H1 (cell line): ENCODE measurements at regions not wholly inside any gene's neighbourhood (a gene's known extent, or its start where the extent isn't known, plus 50 kb on each side); places are given as distances from the start of the nearest gene placed in this dataset.

Source experiments
- CTCF ChIA-PET: fragments of 300-600 bp; sonication (Branson Sonifier 250); formaldehyde crosslinking; loops from one replicate; lab custom pipeline; 2021; ENCODE audit not compliant: partially characterized antibody; lab: Charles Lee
- POLR2A ChIA-PET: fragments of 300-600 bp; sonication (Branson Sonifier 250); formaldehyde crosslinking; loops from one replicate; lab custom pipeline; 2021; ENCODE audit warnings: inconsistent platforms; ENCODE audit not compliant: partially characterized antibody; lab: Charles Lee
- DNase-seq, 2 experiments: peaks; one replicate each; pipeline versions ENCODE4 v3.0.0 to v3.0.0-alpha.2; 2010 to 2022; ENCODE audit warnings: low spot score in 2 of 2, low read depth in 1 of 2, mixed read lengths in 1 of 2
- FAIRE-seq: peaks from 2 replicates; lab custom pipeline; 2011; peaks lifted over from hg19 to GRCh38; lab: Jason Lieb, UNC
- H2AFZ ChIP-seq: 2 replicates; pipeline ENCODE4 v1.8.1; 2012; ENCODE audit warnings: low read length, inconsistent platforms
- H2AK5ac ChIP-seq: 2 replicates; pipeline ENCODE4 v1.6.1; 2013; ENCODE audit warnings: low read depth, low read length
- H2BK120ac ChIP-seq: replicated peaks from 2 replicates; pipeline ENCODE3; 2013; ENCODE audit warnings: low read depth, low read length, inconsistent platforms
- H2BK12ac ChIP-seq: 2 replicates; pipeline ENCODE4 v1.6.1; 2013; ENCODE audit warnings: low read depth, low read length
- H2BK15ac ChIP-seq: 2 replicates; pipeline ENCODE4 v1.6.1; 2013; ENCODE audit warnings: low read length
- H2BK20ac ChIP-seq: 2 replicates; pipeline ENCODE4 v1.6.1; 2013; ENCODE audit warnings: low read length
- H2BK5ac ChIP-seq: 2 replicates; pipeline ENCODE4 v1.6.1; 2013; ENCODE audit warnings: low read depth, low read length
- H3K14ac ChIP-seq: 2 replicates; pipeline ENCODE4 v1.6.1; 2013; ENCODE audit warnings: inconsistent platforms; ENCODE audit not compliant: insufficient read length
- H3K18ac ChIP-seq: 2 replicates; pipeline ENCODE4 v1.6.1; 2013; ENCODE audit warnings: low read length; ENCODE audit errors: extremely low read depth
- H3K23ac ChIP-seq: 2 replicates; pipeline ENCODE4 v1.6.1; 2013; ENCODE audit warnings: inconsistent platforms; ENCODE audit not compliant: insufficient read length
- H3K23me2 ChIP-seq: 2 replicates; pipeline ENCODE4 v1.6.1; 2013; ENCODE audit warnings: low read depth, low read length
- H3K27ac ChIP-seq: 2 replicates; pipeline ENCODE4 v1.6.1; 2011; ENCODE audit warnings: low read depth, low read length, inconsistent platforms
- H3K27me3 ChIP-seq, 4 experiments: replicated peaks in 1 of 4; 1 replicate in 1 of 4; 2 replicates in 3 of 4; pipeline versions ENCODE4 v1.6.1 to v1.8.1; 2011 to 2013; ENCODE audit warnings: low read length in 3 of 4, mild to moderate bottlenecking in 3 of 4, inconsistent platforms in 2 of 4, mixed read lengths in 2 of 4, moderate library complexity in 1 of 4; ENCODE audit not compliant: control insufficient read depth in 3 of 4, insufficient read depth in 3 of 4; ENCODE audit errors: extremely low read depth in 1 of 4
- H3K36me3 ChIP-seq, 4 experiments: 2 replicates each; pipeline versions ENCODE4 v1.6.1 to v1.8.1; 2011 to 2013; ENCODE audit warnings: mild to moderate bottlenecking in 4 of 4, low read length in 3 of 4, moderate library complexity in 2 of 4, control low read depth in 1 of 4, inconsistent platforms in 1 of 4; ENCODE audit not compliant: insufficient read depth in 4 of 4, control insufficient read depth in 2 of 4
- H3K4ac ChIP-seq: replicated peaks from 2 replicates; pipeline ENCODE3; 2013; ENCODE audit warnings: low read length, low read depth, mixed read lengths, inconsistent platforms; ENCODE audit not compliant: insufficient read length
- H3K4me1 ChIP-seq, 4 experiments: replicated peaks in 1 of 4; 1 replicate in 1 of 4; 2 replicates in 3 of 4; pipeline versions ENCODE4 v1.6.1 to v1.8.1; 2011 to 2013; ENCODE audit warnings: low read length in 3 of 4, inconsistent platforms in 2 of 4, mixed read lengths in 1 of 4; ENCODE audit not compliant: insufficient read depth in 4 of 4, control insufficient read depth in 3 of 4
- H3K4me2 ChIP-seq, 2 experiments: 2 replicates each; pipeline versions ENCODE4 v1.6.1 to v1.8.1; 2011 to 2013; ENCODE audit warnings: low read depth in 2 of 2, low read length in 2 of 2, control low read depth in 1 of 2, inconsistent platforms in 1 of 2, mild to moderate bottlenecking in 1 of 2; ENCODE audit not compliant: insufficient read depth in 1 of 2
- H3K4me3 ChIP-seq, 4 experiments: fragments of 200-600, 300-600 bp in 1 of 4; sonication (generic), shearing (Covaris generic), sonication (Bioruptor Twin) in 1 of 4; 2 replicates each; pipeline versions ENCODE4 v1.5.1 to v1.8.1; 2011 to 2016; ENCODE audit warnings: low read length in 4 of 4, low read depth in 3 of 4, control low read depth in 2 of 4, inconsistent platforms in 2 of 4, mild to moderate bottlenecking in 2 of 4, mixed read lengths in 1 of 4, moderate library complexity in 1 of 4; ENCODE audit not compliant: insufficient read depth in 2 of 4; ENCODE audit errors: extremely low read depth in 1 of 4
- H3K56ac ChIP-seq: replicated peaks from 2 replicates; pipeline ENCODE3; 2013; ENCODE audit warnings: low read depth, mild to moderate bottlenecking, mixed read lengths, low read length, inconsistent platforms; ENCODE audit not compliant: insufficient read length
- H3K79me1 ChIP-seq: 2 replicates; pipeline ENCODE4 v1.6.1; 2013; ENCODE audit warnings: low read depth, low read length, control low read depth
- H3K79me2 ChIP-seq, 2 experiments: 2 replicates each; pipeline versions ENCODE4 v1.6.1 to v1.8.1; 2012 to 2013; ENCODE audit warnings: low read length in 2 of 2, mild to moderate bottlenecking in 2 of 2, inconsistent platforms in 1 of 2; ENCODE audit not compliant: insufficient read depth in 2 of 2, control insufficient read depth in 1 of 2
- H3K9ac ChIP-seq, 4 experiments: replicated peaks in 1 of 4; 1 replicate in 1 of 4; 2 replicates in 3 of 4; pipeline versions ENCODE4 v1.6.1 to v1.8.1; 2011 to 2013; ENCODE audit warnings: low read depth in 3 of 4, low read length in 3 of 4, control low read depth in 2 of 4, mild to moderate bottlenecking in 2 of 4, moderate library complexity in 2 of 4, inconsistent platforms in 1 of 4; ENCODE audit errors: extremely low read depth in 1 of 4
- H3K9me3 ChIP-seq, 2 experiments: 2 replicates each; pipeline versions ENCODE4 v1.6.1 to v1.8.1; 2012 to 2013; ENCODE audit warnings: mild to moderate bottlenecking in 2 of 2, moderate library complexity in 2 of 2, control low read depth in 1 of 2, inconsistent platforms in 1 of 2, low read depth in 1 of 2, low read length in 1 of 2, mixed read lengths in 1 of 2; ENCODE audit not compliant: insufficient read depth in 2 of 2
- H4K20me1 ChIP-seq, 2 experiments: replicated peaks in 1 of 2; 2 replicates each; pipeline versions ENCODE3 to v1.8.1; 2011 to 2013; ENCODE audit warnings: inconsistent platforms in 2 of 2, low read length in 2 of 2, mild to moderate bottlenecking in 1 of 2; ENCODE audit not compliant: insufficient read depth in 2 of 2, control insufficient read depth in 1 of 2
- H4K5ac ChIP-seq: 2 replicates; pipeline ENCODE4 v1.6.1; 2013; ENCODE audit warnings: low read length, low read depth, mixed read lengths, inconsistent platforms; ENCODE audit not compliant: insufficient read length
- H4K8ac ChIP-seq: 2 replicates; pipeline ENCODE4 v1.8.0; 2013; ENCODE audit warnings: mild to moderate bottlenecking, moderate library complexity, low read length, inconsistent platforms; ENCODE audit not compliant: insufficient read depth; ENCODE audit errors: extremely low read depth
- H4K91ac ChIP-seq: replicated peaks from 2 replicates; pipeline ENCODE3; 2013; ENCODE audit warnings: low read length, mixed read lengths, inconsistent platforms; ENCODE audit not compliant: insufficient read length
- ATF2 ChIP-seq: IDR thresholded peaks from 2 replicates; pipeline ENCODE4 v1.6.1; 2012; ENCODE audit warnings: low read length, inconsistent platforms
- EP300 ChIP-seq, 2 experiments: IDR thresholded peaks; 1 replicate in 1 of 2; 2 replicates in 1 of 2; pipeline ENCODE4 v1.6.1; 2011 to 2012; ENCODE audit warnings: low read depth in 2 of 2, low read length in 2 of 2, mild to moderate bottlenecking in 2 of 2, borderline replicate concordance in 1 of 2, inconsistent platforms in 1 of 2, moderate library complexity in 1 of 2
- MAFK ChIP-seq: IDR thresholded peaks from 2 replicates; pipeline ENCODE4 v1.6.1; 2012; ENCODE audit warnings: low read depth, mild to moderate bottlenecking, improper control_type of control experiment, low read length
- WGBS, 2 experiments: shearing (Covaris generic) in 1 of 2; methylation state at CpG; one replicate each; pipeline versions ENCODE4 v1.1.6 to v1.1.7; 2013 to 2015; ENCODE audit warnings: low lambda C conversion rate in 2 of 2, mixed read lengths in 2 of 2, inconsistent platforms in 1 of 2, low coverage in 1 of 2, missing lambda C conversion rate in 1 of 2; ENCODE audit not compliant: insufficient replicate concordance in 2 of 2, insufficient coverage in 1 of 2, insufficient read length in 1 of 2; ENCODE audit errors: extremely low coverage in 1 of 2, missing lambda C conversion rate in 1 of 2; 5-methylcytosine and 5-hydroxymethylcytosine counted together

DNA sequence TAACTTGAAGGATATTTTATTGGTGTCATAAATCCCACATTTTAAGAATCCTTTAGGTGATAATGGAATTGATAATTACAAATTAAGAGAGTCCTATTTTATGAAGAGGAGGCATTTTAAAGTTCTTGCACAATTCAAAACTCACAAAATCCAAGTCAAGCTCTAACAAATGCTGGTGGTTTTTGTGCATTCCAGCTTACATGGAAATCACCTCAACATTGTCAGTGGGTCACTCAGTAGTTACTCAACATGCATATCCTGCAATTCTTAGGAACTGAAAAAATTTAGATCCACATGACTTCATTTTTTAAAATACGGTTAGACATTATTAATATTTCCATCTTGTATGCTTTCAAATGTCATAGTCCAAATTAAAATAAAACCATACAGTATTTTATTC lies 487.2 kb downstream of the CNTN3 start:
- Histone ChIP-seq H4K91ac (no peak overlapping the region), H3K36me3 (no peaks in the 10 kb centered on the region), H2BK20ac (no peak overlapping the region), H3K9me3 (no peaks in the 10 kb centered on the region), H3K9ac (no peak overlapping the region), H3K18ac (no peak overlapping the region), H2AFZ (no peak overlapping the region), H3K79me2 (no peaks in the 10 kb centered on the region), H4K8ac (no peak overlapping the region), H4K5ac (no peak overlapping the region), H2BK15ac (no peak overlapping the region), H3K27me3 (no peaks in the 10 kb centered on the region), H3K23me2 (no peaks in the 10 kb centered on the region), H3K27ac (no peak overlapping the region), H2BK5ac (no peak overlapping the region), H4K20me1 (no peaks in the 10 kb centered on the region), H2BK120ac (no peak overlapping the region), H3K23ac (no peak overlapping the region), H3K4me1 (no peaks in the 10 kb centered on the region), H3K4ac (no peak overlapping the region), H3K4me3 (no peak overlapping the region), H2AK5ac (no peak overlapping the region), H2BK12ac (no peak overlapping the region), H3K79me1 (no peaks in the 10 kb centered on the region), H3K14ac (no peak overlapping the region), H3K56ac (no peak overlapping the region), H3K4me2 (no peak overlapping the region)
- CTCF ChIA-PET, result interaction anchor here (0.6 kb wide), 1 partner anchor 290 kb away, joined by 3 read pairs; no protein-coding TSS in a partner anchor
- POLR2A ChIA-PET, result no interaction called here
- DNase-seq (no peak), FAIRE-seq (no peak)
- TF ChIP-seq EP300 (IDR thresholded peaks at IDR 0.05; ENCODE audit: borderline replicate concordance in 1 of 2, low read depth in 2 of 2, low read length in 2 of 2) (no peak), ATF2 (no peak), MAFK (no peak)
- WGBS, 2 experiments, result 95% methylated on average over 1 of the region's 1 CpG; no CpG with 5 or more reads in 1 of the 2 experiments
